Adrenal gland (tissue), 5 donors: ENCODE measurements at regions not wholly inside any gene's neighbourhood (a gene's known extent, or its start where the extent isn't known, plus 50 kb on each side); places are given as distances from the start of the nearest gene placed in this dataset.

Experiments
- POLR2A ChIP-seq, 2 donors: fragments of 450-650 bp; IDR thresholded peaks; one replicate each; pipeline ENCODE4 v1.6.1; 2017; ENCODE audit warnings: antibody characterized with exemption in 2 of 2, mild to moderate bottlenecking in 2 of 2, moderate library complexity in 1 of 2
- TF ChIP-seq, protein P1 (sequence below), 6 experiments: fragments of 450-650 bp in 4 of 6; fragments of 200-600 bp in 2 of 6; sonication (generic) in 1 of 6; IDR thresholded peaks; 1 replicate in 5 of 6; 2 replicates in 1 of 6; pipeline versions ENCODE4 v1.5.1 to v1.8.0; 2016 to 2021; ENCODE audit warnings: antibody characterized with exemption in 6 of 6, mild to moderate bottlenecking in 2 of 6, moderate library complexity in 1 of 6
- donor health status: DM: no; HTN: no; CAD: no.

DNA sequence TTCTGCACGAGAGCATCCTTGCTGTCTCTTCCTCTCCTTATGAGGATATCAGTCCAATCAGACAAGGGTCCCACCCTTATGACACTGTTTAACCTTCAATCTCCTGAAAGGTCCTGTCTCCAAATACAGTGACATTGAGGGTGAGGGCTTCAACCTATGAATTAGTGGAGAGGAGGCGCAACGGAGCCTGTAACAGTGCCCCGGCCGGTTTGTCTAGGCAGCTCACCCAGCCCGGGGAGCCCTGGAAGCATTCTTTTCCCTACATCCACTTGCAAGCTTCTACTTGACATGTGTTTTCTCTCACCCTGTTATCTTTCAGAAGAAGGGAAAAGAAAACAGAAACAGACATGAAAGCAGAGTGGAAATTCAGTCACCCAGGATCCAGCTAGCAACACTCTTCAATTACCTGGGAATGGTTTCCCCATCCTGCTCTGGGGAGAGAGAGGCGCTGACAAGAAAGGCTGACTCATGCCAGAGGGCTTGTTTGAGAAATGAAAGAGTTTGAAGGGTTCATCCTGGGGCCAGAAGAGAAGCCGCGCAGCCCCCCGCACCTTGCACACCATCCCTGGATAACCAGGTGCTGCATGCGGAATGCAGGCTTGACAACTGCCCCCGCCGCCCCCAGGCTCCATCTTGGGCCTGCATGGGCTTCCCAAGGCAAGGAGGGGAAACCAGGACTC, 394.9 kb downstream of the NPHP4 start:
- TF ChIP-seq, protein P1, sequence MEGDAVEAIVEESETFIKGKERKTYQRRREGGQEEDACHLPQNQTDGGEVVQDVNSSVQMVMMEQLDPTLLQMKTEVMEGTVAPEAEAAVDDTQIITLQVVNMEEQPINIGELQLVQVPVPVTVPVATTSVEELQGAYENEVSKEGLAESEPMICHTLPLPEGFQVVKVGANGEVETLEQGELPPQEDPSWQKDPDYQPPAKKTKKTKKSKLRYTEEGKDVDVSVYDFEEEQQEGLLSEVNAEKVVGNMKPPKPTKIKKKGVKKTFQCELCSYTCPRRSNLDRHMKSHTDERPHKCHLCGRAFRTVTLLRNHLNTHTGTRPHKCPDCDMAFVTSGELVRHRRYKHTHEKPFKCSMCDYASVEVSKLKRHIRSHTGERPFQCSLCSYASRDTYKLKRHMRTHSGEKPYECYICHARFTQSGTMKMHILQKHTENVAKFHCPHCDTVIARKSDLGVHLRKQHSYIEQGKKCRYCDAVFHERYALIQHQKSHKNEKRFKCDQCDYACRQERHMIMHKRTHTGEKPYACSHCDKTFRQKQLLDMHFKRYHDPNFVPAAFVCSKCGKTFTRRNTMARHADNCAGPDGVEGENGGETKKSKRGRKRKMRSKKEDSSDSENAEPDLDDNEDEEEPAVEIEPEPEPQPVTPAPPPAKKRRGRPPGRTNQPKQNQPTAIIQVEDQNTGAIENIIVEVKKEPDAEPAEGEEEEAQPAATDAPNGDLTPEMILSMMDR (IDR thresholded peaks at IDR 0.05), result no peak
- no peak for TF ChIP-seq POLR2A (IDR thresholded peaks at IDR 0.05)
